ENCODE measurements at regions not wholly inside any gene's neighbourhood (a gene's known extent, or its start where the extent isn't known, plus 50 kb on each side); places are given as distances from the start of the nearest gene placed in this dataset.

DNA sequence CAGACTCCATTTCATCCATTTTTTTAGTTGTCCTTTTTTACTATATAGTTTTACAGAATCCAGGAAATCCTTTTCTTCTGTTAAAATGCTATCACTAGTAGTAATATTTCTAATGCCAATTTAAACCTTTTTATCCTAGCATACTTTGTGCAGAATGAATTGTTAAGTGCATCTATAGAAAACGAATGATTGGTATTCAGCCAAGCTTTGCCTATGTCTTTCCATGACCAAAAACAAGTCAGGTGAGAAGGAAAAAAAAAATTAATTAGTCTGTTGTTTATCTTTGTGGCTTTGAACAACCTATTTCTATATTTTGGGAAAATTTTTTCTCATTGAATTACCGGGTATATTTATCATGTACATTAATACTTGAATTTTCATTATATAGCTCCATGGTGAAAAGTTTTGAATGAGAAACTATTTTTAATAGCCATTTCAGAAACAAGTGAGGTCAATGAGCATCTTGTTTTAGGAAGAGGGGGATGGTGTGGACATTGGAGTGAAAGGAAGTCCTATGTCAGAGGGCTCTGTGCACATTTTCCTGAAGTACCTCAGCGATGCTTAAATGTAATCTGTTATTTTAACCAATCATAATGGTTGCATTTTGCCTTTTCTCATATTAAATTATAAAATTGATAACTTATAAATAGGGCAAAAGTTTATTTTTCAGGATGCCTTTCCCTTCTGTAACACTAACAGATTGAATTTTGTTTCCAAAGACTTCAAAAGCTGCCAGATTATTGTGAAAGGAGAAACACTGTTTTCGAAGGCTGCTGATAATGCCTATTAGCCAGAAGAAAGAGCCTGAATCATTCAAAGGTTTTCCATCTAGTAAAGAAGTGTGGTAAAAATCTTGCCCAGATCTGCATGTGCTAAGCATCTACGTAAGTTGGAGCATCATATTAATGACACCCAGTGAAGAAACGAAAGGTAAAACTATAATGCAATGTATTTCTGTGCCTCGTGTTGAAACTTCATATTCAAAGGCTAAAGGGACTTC, 73.8 kb upstream of the S1PR1 start:
- Histone ChIP-seq H3K4me3 (no peak overlapping the region), H3K9me3 (no peaks in the 10 kb centered on the region), H3K36me3 (ENCODE audit: low read depth) (no peaks in the 10 kb centered on the region), H3K4me1 (ENCODE audit: low read depth) (no peaks in the 10 kb centered on the region)
- intact Hi-C loops (cut with DNase I, micrococcal nuclease), result no loop called here
- TF ChIP-seq, protein P1, sequence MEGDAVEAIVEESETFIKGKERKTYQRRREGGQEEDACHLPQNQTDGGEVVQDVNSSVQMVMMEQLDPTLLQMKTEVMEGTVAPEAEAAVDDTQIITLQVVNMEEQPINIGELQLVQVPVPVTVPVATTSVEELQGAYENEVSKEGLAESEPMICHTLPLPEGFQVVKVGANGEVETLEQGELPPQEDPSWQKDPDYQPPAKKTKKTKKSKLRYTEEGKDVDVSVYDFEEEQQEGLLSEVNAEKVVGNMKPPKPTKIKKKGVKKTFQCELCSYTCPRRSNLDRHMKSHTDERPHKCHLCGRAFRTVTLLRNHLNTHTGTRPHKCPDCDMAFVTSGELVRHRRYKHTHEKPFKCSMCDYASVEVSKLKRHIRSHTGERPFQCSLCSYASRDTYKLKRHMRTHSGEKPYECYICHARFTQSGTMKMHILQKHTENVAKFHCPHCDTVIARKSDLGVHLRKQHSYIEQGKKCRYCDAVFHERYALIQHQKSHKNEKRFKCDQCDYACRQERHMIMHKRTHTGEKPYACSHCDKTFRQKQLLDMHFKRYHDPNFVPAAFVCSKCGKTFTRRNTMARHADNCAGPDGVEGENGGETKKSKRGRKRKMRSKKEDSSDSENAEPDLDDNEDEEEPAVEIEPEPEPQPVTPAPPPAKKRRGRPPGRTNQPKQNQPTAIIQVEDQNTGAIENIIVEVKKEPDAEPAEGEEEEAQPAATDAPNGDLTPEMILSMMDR (IDR thresholded peaks at IDR 0.05), result no peak
- ATAC-seq, result no peak
- DNase-seq, result no peak

DNA sequence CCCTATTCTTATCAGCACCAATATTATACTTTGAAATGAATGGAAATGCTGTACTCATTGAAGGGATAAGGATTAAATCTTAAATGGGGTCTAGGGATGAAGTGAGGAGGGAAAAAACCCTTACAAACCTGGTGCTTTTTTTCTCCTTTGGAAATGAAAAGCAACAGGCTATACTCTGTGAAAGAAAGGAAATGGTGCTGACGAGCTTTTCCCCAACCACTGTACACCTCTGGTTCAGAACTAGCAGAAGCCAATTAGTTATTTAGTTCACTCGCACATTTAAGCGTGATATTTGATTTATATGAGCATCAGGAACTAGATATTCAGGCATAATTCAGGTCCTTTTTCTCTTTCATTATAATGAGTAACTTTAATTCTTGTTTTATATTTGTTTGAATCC, 74.5 kb upstream of the S1PR1 start:
- TF ChIP-seq, protein P1 (IDR thresholded peaks at IDR 0.05), result no peak
- no peaks in the 10 kb centered on the region for H3K9me3 ChIP-seq
- intact Hi-C loops (cut with DNase I, micrococcal nuclease), result no loop called here
- ATAC-seq (no peak), DNase-seq (no peak)
- H3K36me3 ChIP-seq (ENCODE audit: low read depth), result no peaks in the 10 kb centered on the region
- H3K4me1 ChIP-seq (ENCODE audit: low read depth), result no peaks in the 10 kb centered on the region
- H3K4me3 ChIP-seq, result no peak overlapping the region

DNA sequence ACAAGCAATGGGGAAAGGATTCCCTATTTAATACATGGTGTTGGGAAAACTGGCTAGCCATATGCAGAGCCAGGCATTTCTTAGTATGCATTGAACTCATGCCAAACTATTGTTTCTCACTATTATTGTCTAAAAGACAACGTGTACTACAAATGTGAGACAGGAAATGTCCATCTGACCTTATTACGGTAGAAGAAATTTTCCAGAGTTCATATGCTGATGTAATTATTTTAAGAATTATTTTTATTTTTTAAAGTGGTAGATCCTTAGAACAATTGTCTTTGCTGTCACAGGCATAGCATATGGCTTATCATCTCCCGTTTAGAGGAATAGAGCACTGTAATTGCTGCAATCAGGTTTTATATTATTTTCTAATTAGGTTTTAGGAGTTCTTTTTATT, 75.2 kb upstream of the S1PR1 start:
- Histone ChIP-seq H3K9me3 (no peaks in the 10 kb centered on the region), H3K4me3 (no peak overlapping the region), H3K36me3 (ENCODE audit: low read depth) (no peaks in the 10 kb centered on the region), H3K4me1 (ENCODE audit: low read depth) (no peaks in the 10 kb centered on the region)
- TF ChIP-seq, protein P1 (IDR thresholded peaks at IDR 0.05), result no peak
- ATAC-seq (no peak), DNase-seq (no peak)
- intact Hi-C loops (cut with DNase I, micrococcal nuclease), result no loop called here

- intact Hi-C loops (cut with DNase I, micrococcal nuclease), result no loop called here
- no peak for ATAC-seq
- DNase-seq, result no peak
- Histone ChIP-seq H3K4me3 (no peak overlapping the region), H3K36me3 (ENCODE audit: low read depth) (no peaks in the 10 kb centered on the region), H3K9me3 (no peaks in the 10 kb centered on the region), H3K4me1 (ENCODE audit: low read depth) (no peaks in the 10 kb centered on the region)
- TF ChIP-seq, protein P1 (IDR thresholded peaks at IDR 0.05), result no peak
Observed at GRCh38 chr1:101158424-101158823, 78.4 kb upstream of the S1PR1 start.

GRCh38 chr1:101154547-101154946, 82.3 kb upstream of the S1PR1 start:
- Histone ChIP-seq H3K4me1 (ENCODE audit: low read depth) (no peaks in the 10 kb centered on the region), H3K4me3 (no peak overlapping the region), H3K36me3 (ENCODE audit: low read depth) (no peaks in the 10 kb centered on the region), H3K9me3 (no peaks in the 10 kb centered on the region)
- intact Hi-C loops (cut with DNase I, micrococcal nuclease), result no loop called here
- TF ChIP-seq, protein P1 (IDR thresholded peaks at IDR 0.05), result no peak
- DNase-seq (no peak), ATAC-seq (no peak)

Measured in mucosa of descending colon (tissue), 3 donors.